HG02973 (cell line): ENCODE measurements at regions not wholly inside any gene's neighbourhood (a gene's known extent, or its start where the extent isn't known, plus 50 kb on each side); places are given as distances from the start of the nearest gene placed in this dataset.

Source experiments
- ATAC-seq: cut with Tn5 transposase; IDR thresholded peaks from one replicate; pipeline ENCODE4 v1.9.1; 2021; ENCODE audit warnings: moderate library complexity; ENCODE audit not compliant: unreplicated experiment

DNA sequence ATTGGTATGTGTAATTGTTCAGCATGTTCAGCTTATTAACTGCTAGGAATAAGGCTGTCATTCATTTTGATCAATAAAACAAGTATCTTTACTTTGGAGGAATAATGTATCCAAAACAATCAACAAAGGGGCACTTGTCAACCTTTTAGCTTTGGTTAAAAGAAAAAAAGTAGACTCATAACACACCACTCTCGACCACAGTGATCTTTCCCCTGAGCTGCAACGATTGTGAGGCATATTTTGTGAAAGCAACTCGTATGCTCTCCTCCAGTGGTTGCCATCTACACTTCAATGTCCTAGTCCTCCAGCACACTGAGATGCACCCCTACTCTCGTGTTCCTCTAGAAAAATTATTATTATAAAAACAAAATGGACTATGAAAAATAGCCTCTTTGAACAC, 60.1 kb upstream of the PDE7B start:
- no peak for ATAC-seq

DNA sequence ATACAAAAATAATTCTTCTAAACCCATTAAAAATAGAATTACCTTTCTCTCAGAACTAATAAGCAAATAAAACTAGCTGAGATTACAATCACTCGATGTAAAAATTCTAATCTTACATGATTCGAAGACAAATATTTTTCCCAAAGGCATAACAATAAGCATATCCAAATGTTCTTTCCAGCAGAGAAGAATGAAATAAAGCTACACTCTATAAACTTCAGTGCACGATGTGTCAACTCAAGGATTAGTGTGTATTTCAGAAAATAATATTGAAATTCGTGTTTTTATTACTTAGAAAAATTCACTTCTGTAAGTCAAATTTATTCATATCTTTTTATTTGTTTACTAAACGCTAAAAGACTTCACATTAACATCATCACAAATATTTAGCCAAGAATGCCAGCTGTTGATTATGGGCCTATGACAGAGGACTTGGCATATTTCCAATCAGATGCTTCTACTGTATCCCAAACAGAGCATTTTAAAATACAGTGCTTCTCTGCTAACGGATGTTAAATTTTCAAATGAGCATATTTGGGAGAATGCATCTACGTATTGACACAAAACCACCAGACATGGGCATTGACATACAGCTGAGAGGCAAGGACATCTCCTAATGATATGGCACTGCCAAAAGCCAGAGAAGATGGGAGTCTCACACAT, 54.7 kb upstream of the PDE7B start:
- no peak for ATAC-seq

DNA sequence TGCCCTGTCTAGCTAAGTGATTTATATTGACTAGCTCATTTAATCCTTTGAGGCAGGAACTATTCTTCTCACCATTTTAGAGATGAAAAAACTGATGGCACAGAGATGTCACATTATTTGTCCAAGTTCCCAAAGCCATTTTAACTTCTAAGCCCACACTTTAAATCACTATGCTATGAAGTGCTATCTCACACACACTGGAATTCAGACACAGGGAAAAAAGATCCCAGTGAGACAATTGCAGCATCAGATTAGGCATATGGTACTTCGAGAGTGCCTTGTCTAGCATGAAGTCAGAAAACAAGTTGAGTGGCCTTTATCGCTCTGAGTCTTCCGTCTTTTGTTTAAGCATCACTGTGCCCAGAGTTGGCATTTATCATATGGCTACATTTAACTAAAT, 54.1 kb upstream of the PDE7B start:
- no peak for ATAC-seq

DNA sequence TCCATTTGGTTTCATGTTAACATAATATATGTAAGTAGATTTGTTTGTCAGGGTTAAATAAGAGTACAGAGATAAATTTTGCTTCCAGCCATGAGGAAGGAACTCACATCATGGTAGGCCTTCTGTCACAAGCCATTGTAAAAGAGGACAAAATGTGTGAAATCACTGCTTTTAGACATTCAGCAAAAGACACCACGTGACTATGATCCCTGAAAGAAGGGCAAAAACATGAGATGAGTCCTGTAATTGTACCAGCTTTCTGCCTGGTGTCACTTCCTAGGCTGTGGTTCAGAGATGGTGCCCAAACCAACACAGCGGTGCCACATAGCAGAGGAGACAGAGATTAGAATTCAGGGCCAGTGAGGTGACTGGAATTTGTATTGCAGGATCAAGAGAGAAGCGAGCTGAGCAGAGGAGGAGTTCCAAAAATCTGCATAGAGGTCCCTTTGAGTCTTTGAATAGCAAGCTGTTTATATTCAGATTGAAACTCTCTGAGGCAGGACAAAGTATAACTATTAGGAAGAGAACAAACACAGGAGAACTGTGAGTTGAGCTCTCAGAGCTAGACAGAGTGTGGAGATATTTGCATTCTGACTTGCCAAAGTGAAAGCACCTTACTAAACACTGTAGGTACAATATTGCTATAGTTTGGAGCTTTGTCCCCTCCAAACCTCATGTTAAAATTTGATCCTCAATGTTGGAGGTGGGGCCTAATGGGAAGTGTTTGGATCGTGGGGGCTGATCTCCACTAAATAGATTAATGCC, 52.6 kb upstream of the PDE7B start:
- ATAC-seq, result no peak
